Mucosa of descending colon (tissue), 3 donors: ENCODE measurements at regions not wholly inside any gene's neighbourhood (a gene's known extent, or its start where the extent isn't known, plus 50 kb on each side); places are given as distances from the start of the nearest gene placed in this dataset.

Experiments used
- ATAC-seq: fragments of 200-7000 bp; cut with Tn5 transposase; one replicate; pipeline ENCODE4 v1.9.1; 2020; ENCODE audit warnings: mild to moderate bottlenecking, moderate library complexity
- DNase-seq, 3 donors: peaks; one replicate each; pipeline ENCODE4 v3.0.0-alpha.2; 2020
- H3K36me3 ChIP-seq: fragments of 200-600 bp; one replicate; pipeline ENCODE4 v1.8.0; 2021; ENCODE audit warnings: low read depth, mild to moderate bottlenecking
- H3K4me1 ChIP-seq: fragments of 200-600 bp; one replicate; pipeline ENCODE4 v1.8.0; 2021; ENCODE audit warnings: low read depth, mild to moderate bottlenecking
- H3K4me3 ChIP-seq: fragments of 200-600 bp; one replicate; pipeline ENCODE4 v1.8.0; 2021; ENCODE audit warnings: mild to moderate bottlenecking
- H3K9me3 ChIP-seq: fragments of 200-600 bp; one replicate; pipeline ENCODE4 v1.8.0; 2021; ENCODE audit warnings: mild to moderate bottlenecking
- intact Hi-C, 2 donors: fragments of 100-400 bp; cut with DNase I in 1 of 2; cut with micrococcal nuclease in 1 of 2; formaldehyde crosslinking; loops; one replicate each; pipeline versions ENCODE4 v1.11.0 to v1.11.1; 2022; cut with DNase I, micrococcal nuclease
- TF ChIP-seq, protein P1 (sequence below): fragments of 200-600 bp; IDR thresholded peaks from one replicate; pipeline ENCODE4 v1.8.0; 2022; ENCODE audit warnings: antibody characterized with exemption, mild to moderate bottlenecking
- donor health status: DM: no; HTN: no; CAD: no; lungs with moderate emphysema.
- donor health status: DM: no; HTN: no; CAD: no.
- donor health status: DM: no; HTN: yes; CAD: no.

DNA sequence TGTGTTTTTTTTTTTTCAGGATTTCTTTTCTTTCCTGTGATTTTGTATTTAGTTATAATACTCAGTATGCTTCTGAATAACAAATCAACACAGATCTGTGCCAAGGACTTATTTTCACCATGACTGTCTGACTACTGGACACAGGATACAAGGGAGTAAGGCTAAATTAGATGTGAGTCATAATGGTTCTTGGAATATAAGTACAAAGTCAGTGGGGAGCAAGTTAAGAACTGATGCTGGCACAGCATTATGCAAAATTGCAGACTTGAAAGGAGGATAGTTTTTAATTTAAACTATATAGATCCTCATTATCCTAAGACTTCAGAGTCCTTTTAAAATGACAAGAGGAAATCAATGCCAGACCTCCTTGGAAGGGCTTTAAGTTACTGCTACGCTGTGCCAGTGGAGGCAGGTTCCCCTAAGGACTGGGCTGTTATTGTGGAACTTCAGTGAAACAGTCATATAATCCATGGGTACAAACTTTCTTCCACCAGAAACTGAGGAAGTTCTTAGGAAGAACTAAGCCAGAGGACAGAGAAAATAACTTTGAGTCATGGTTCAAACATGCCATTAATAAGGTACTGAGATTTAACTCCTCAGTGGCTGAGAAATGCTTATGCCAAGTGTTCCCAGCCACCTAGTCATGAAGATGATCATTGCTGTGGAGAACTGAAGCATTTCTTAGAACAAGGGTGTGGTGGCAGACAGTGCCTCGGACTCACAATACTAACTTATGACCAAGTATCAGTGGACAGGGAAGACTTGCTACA, 531.2 kb downstream of the HTR7 start:
- Histone ChIP-seq H3K4me1 (no peaks in the 10 kb centered on the region), H3K9me3 (no peaks in the 10 kb centered on the region), H3K4me3 (no peak overlapping the region), H3K36me3 (no peaks in the 10 kb centered on the region)
- intact Hi-C loops = no loop called here
- no peak for ATAC-seq
- no peak for DNase-seq
- TF ChIP-seq, protein P1, sequence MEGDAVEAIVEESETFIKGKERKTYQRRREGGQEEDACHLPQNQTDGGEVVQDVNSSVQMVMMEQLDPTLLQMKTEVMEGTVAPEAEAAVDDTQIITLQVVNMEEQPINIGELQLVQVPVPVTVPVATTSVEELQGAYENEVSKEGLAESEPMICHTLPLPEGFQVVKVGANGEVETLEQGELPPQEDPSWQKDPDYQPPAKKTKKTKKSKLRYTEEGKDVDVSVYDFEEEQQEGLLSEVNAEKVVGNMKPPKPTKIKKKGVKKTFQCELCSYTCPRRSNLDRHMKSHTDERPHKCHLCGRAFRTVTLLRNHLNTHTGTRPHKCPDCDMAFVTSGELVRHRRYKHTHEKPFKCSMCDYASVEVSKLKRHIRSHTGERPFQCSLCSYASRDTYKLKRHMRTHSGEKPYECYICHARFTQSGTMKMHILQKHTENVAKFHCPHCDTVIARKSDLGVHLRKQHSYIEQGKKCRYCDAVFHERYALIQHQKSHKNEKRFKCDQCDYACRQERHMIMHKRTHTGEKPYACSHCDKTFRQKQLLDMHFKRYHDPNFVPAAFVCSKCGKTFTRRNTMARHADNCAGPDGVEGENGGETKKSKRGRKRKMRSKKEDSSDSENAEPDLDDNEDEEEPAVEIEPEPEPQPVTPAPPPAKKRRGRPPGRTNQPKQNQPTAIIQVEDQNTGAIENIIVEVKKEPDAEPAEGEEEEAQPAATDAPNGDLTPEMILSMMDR = no peak

DNA sequence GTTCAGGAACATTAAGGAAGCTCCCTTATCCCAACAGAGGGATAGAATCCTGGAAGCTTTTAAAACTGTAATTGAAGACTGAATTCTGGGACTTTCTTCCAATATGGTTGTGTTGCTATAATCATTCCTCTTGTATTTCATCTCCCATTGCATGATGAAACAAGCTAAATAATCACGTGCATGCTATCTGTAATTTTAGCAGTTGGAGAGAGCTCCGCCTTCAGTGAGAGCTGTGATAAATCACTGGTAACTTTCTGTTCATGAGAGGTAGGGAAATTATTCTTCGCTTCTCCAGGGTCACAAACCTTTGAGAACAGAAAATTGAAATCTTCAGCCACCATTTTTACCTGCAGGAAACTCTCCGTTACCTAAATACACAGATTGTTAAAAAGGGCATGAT, 530.2 kb downstream of the HTR7 start:
- ATAC-seq = no peak
- Histone ChIP-seq H3K4me3 (no peak overlapping the region), H3K36me3 (no peaks in the 10 kb centered on the region), H3K4me1 (no peaks in the 10 kb centered on the region), H3K9me3 (no peaks in the 10 kb centered on the region)
- no peak for DNase-seq
- TF ChIP-seq, protein P1 = no peak
- intact Hi-C loops = no loop called here

DNA sequence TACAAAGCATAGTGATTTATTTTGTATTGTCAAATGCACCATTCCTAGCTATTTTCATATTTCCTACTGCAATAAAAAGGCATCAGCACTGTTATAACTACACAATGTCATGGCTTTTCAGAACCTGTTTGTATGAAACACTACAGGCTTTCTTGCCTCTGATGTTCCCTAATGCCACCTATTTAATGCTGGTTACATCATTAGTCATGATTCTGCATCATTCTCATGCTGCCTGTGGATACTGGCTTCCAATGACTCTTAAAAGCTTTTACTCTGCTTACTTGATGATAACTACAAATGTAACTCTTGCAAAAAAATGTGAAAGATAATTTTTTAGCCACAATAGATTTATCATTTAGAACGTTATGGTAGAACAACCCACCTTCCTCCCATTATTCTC, 529.4 kb downstream of the HTR7 start:
- intact Hi-C loops = no loop called here
- DNase-seq (no peak), ATAC-seq (no peak)
- H3K36me3 ChIP-seq = no peaks in the 10 kb centered on the region
- no peaks in the 10 kb centered on the region for H3K9me3 ChIP-seq
- no peak overlapping the region for H3K4me3 ChIP-seq
- TF ChIP-seq, protein P1 = no peak
- no peaks in the 10 kb centered on the region for H3K4me1 ChIP-seq

DNA sequence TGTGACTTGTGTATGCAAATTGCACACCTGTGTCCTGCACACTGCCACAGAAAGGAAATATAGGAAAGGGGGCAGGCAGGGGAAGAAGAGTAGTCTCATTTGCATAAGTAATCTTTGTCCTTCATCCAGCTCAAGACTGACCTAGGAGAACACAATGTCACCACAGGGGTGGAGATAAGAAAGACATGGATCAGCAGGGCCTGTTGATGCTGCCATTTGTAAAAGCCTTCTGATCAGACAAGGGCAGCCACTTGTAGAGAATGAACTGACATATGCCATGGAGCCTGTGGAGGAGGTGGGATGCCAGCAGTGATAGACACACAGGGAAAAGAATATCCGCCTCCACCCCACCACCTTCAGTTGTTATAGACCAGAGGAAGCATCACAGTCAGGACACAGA, 528.9 kb downstream of the HTR7 start:
- TF ChIP-seq, protein P1 = no peak
- no peaks in the 10 kb centered on the region for H3K9me3 ChIP-seq
- no peaks in the 10 kb centered on the region for H3K4me1 ChIP-seq
- no peaks in the 10 kb centered on the region for H3K36me3 ChIP-seq
- intact Hi-C loops = no loop called here
- DNase-seq (no peak), ATAC-seq (no peak)
- no peak overlapping the region for H3K4me3 ChIP-seq

DNA sequence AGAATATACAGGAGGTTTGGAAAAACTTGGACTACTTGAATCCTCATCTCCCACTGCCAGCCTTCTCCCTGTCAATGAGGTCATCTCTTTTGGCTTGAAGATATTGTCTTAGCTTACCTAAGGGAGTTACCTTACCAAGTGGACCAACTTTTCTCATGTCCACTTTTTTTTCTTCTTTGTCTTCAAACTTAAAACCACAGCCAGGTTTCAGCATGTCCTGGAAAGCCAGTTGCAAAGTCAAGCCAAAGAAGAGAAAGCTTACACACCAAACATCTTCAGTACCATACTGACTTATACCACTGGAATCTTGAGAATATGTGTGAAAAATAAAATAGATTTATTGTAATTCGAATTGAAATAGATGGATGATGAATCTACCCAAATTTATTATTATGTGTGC, 520.5 kb downstream of the HTR7 start:
- ATAC-seq (no peak), DNase-seq (no peak)
- intact Hi-C loops = no loop called here
- TF ChIP-seq, protein P1 = no peak
- Histone ChIP-seq H3K36me3 (no peaks in the 10 kb centered on the region), H3K9me3 (no peaks in the 10 kb centered on the region), H3K4me1 (no peaks in the 10 kb centered on the region), H3K4me3 (no peak overlapping the region)

DNA sequence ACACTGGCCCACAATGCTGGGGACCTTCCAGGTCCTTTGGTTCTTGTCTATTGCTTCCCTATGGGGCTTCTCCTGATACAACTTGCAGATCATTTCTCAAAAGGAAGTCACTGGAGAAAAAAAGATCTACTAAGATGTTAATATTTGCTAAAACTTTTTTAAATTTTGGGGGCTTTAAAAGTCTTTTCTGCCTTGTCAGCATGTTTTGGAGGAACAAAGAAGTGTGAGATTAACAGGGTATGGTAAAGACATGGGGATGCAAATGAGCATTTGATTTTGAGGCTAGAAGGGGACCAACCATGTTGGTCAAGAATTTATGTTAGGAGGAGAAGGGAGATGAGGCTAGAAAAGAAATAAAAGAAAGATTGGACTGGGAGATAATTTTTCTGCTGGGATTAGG, 515.4 kb downstream of the HTR7 start:
- H3K36me3 ChIP-seq = no peaks in the 10 kb centered on the region
- DNase-seq = no peak
- no peaks in the 10 kb centered on the region for H3K4me1 ChIP-seq
- no peak for ATAC-seq
- TF ChIP-seq, protein P1 = no peak
- intact Hi-C loops = no loop called here
- no peak overlapping the region for H3K4me3 ChIP-seq
- H3K9me3 ChIP-seq = no peaks in the 10 kb centered on the region
